SK-N-SH (cell line): ENCODE measurements at regions not wholly inside any gene's neighbourhood (a gene's known extent, or its start where the extent isn't known, plus 50 kb on each side); places are given as distances from the start of the nearest gene placed in this dataset.

Experiments
- CTCF ChIA-PET: fragments of 300-600, 350-600 bp; formaldehyde crosslinking; extraction: SDS; loops from one replicate; lab custom pipeline; 2021; lab: Yijun Ruan, JAX
- POLR2A ChIA-PET: fragments of 350-600 bp; sonication (Branson Sonifier 250); formaldehyde crosslinking; extraction: SDS; loops from one replicate; lab custom pipeline; 2020; ENCODE audit warnings: antibody characterized with exemption, inconsistent platforms; lab: Yijun Ruan, JAX
- DNase-seq: peaks from one replicate; pipeline ENCODE4 v3.0.0; 2012
- H2AFZ ChIP-seq: fragments of 200-600 bp; sonication (generic); 2 replicates; pipeline ENCODE4 v1.8.1; 2016; ENCODE audit warnings: antibody characterized with exemption, mild to moderate bottlenecking, low read depth
- H3F3A ChIP-seq: fragments of 200-600 bp; sonication (generic); replicated peaks from 2 replicates; pipeline ENCODE3; 2016; ENCODE audit warnings: antibody characterized with exemption, mild to moderate bottlenecking; ENCODE audit not compliant: insufficient read depth
- H3K27ac ChIP-seq, 2 experiments: fragments of 200-500 bp in 1 of 2; fragments of 200-600 bp in 1 of 2; sonication (Bioruptor generic) in 1 of 2; sonication (generic), shearing (Covaris generic) in 1 of 2; 2 replicates each; pipeline versions ENCODE4 v1.5.1 to v1.6.1; 2014 to 2016; ENCODE audit warnings: low read depth in 2 of 2, inconsistent platforms in 1 of 2, low read length in 1 of 2, mild to moderate bottlenecking in 1 of 2, mixed read lengths in 1 of 2
- H3K27me3 ChIP-seq: fragments of 200-600 bp; sonication (generic), shearing (Covaris generic); 2 replicates; pipeline ENCODE4 v1.6.1; 2016; ENCODE audit warnings: mixed run types; ENCODE audit not compliant: insufficient read depth
- H3K36me3 ChIP-seq, 2 experiments: fragments of 200-500 bp in 1 of 2; fragments of 200-600 bp in 1 of 2; sonication (Bioruptor generic) in 1 of 2; sonication (generic) in 1 of 2; replicated peaks in 1 of 2; 2 replicates each; pipeline versions ENCODE3 to v1.5.1; 2014 to 2016; ENCODE audit warnings: low read length in 1 of 2, mild to moderate bottlenecking in 1 of 2; ENCODE audit not compliant: insufficient read depth in 2 of 2, control insufficient read depth in 1 of 2
- H3K4me1 ChIP-seq, 2 experiments: fragments of 200-500 bp in 1 of 2; fragments of 200-600 bp in 1 of 2; sonication (Bioruptor generic) in 1 of 2; sonication (generic), shearing (Covaris generic) in 1 of 2; 2 replicates each; pipeline versions ENCODE4 v1.5.1 to v1.6.1; 2014 to 2016; ENCODE audit warnings: low read depth in 1 of 2, low read length in 1 of 2, mixed run types in 1 of 2; ENCODE audit not compliant: insufficient read depth in 2 of 2, control insufficient read depth in 1 of 2
- H3K4me2 ChIP-seq: fragments of 200-600 bp; sonication (generic), shearing (Covaris generic); 2 replicates; pipeline ENCODE4 v1.6.1; 2017; ENCODE audit warnings: mixed run types
- H3K4me3 ChIP-seq, 2 experiments: fragments of 200-500 bp in 1 of 2; fragments of 200-600 bp in 1 of 2; sonication (Bioruptor generic) in 1 of 2; sonication (generic), shearing (Covaris generic) in 1 of 2; 2 replicates each; pipeline versions ENCODE4 v1.5.1 to v1.8.1; 2014 to 2016; ENCODE audit warnings: low read depth in 2 of 2, inconsistent platforms in 1 of 2, low read length in 1 of 2, mild to moderate bottlenecking in 1 of 2, mixed read lengths in 1 of 2, moderate library complexity in 1 of 2
- H3K79me2 ChIP-seq: fragments of 200-600 bp; sonication (generic); 2 replicates; pipeline ENCODE4 v1.8.1; 2017; ENCODE audit warnings: mild to moderate bottlenecking; ENCODE audit not compliant: insufficient read depth
- H3K9ac ChIP-seq: fragments of 200-600 bp; sonication (generic); 2 replicates; pipeline ENCODE4 v1.6.1; 2017; ENCODE audit warnings: mixed run types
- H3K9me2 ChIP-seq: fragments of 200-600 bp; sonication (generic); 2 replicates; pipeline ENCODE4 v1.6.1; 2017; ENCODE audit warnings: mixed run types
- H3K9me3 ChIP-seq: fragments of 200-600 bp; sonication (generic); 2 replicates; pipeline ENCODE4 v1.6.1; 2017; ENCODE audit warnings: mixed run types, mild to moderate bottlenecking, moderate library complexity
- H4K20me1 ChIP-seq: fragments of 200-600 bp; sonication (generic); 2 replicates; pipeline ENCODE4 v1.6.1; 2017; ENCODE audit warnings: mild to moderate bottlenecking, mixed run types; ENCODE audit not compliant: insufficient read depth
- CHD2 ChIP-seq: fragments of 150-350 bp; IDR thresholded peaks from 2 replicates; pipeline ENCODE4 v1.6.1; 2018; ENCODE audit warnings: low read length; ENCODE audit not compliant: partially characterized antibody
- EP300 ChIP-seq, 2 experiments: IDR thresholded peaks; 2 replicates each; pipeline versions ENCODE4 v1.4.0 to v1.6.1; 2012; ENCODE audit warnings: borderline replicate concordance in 1 of 2, low read depth in 1 of 2, low read length in 1 of 2
- EZH2phosphoT487 ChIP-seq: fragments of 200-600 bp; sonication (generic); IDR thresholded peaks from 2 replicates; pipeline ENCODE4 v1.6.1; 2017; ENCODE audit warnings: low read depth, mixed run types, mild to moderate bottlenecking, antibody characterized with exemption, moderate library complexity, borderline replicate concordance
- FOXJ3 ChIP-seq: sonication (generic); formaldehyde crosslinking; IDR thresholded peaks from 2 replicates; pipeline ENCODE4 v1.5.1; 2020; ENCODE audit warnings: mild to moderate bottlenecking, missing genetic modification reagents
- GABPA ChIP-seq: IDR thresholded peaks from 2 replicates; pipeline ENCODE4 v1.4.0; 2012; ENCODE audit warnings: low read depth, mild to moderate bottlenecking
- JUND ChIP-seq: IDR thresholded peaks from 2 replicates; pipeline ENCODE4 v1.4.0; 2012
- MAX ChIP-seq: IDR thresholded peaks from 2 replicates; pipeline ENCODE4 v1.4.0; 2012; ENCODE audit warnings: low read depth
- NRF1 ChIP-seq: IDR thresholded peaks from 2 replicates; pipeline ENCODE4 v1.6.1; 2012; ENCODE audit warnings: low read depth, mild to moderate bottlenecking, low read length
- POLR2AphosphoS5 ChIP-seq: IDR thresholded peaks from 2 replicates; pipeline ENCODE4 v1.6.1; 2012; ENCODE audit warnings: low read depth, low read length
- RCOR1 ChIP-seq: fragments of 150-350 bp; IDR thresholded peaks from 2 replicates; pipeline ENCODE4 v1.6.1; 2017; ENCODE audit warnings: antibody characterized with exemption, low read length
- SIN3A ChIP-seq: IDR thresholded peaks from 2 replicates; pipeline ENCODE4 v1.6.1; 2012; ENCODE audit warnings: low read depth, mild to moderate bottlenecking, low read length, moderate library complexity, borderline replicate concordance
- SMC3 ChIP-seq: IDR thresholded peaks from 2 replicates; pipeline ENCODE4 v1.6.1; 2012; ENCODE audit warnings: low read depth, low read length, improper control_type of control experiment
- TCF12 ChIP-seq: IDR thresholded peaks from 2 replicates; pipeline ENCODE4 v1.4.0; 2012
- YY1 ChIP-seq: IDR thresholded peaks from 2 replicates; pipeline ENCODE4 v1.4.0; 2012; ENCODE audit warnings: low read depth, mild to moderate bottlenecking
- ZBTB33 ChIP-seq: IDR thresholded peaks from 2 replicates; pipeline ENCODE4 v1.4.0; 2012; ENCODE audit warnings: low read depth, borderline replicate concordance
- WGBS: methylation state at CpG from one replicate; pipeline ENCODE4 v1.1.6; 2017; ENCODE audit warnings: low lambda C conversion rate; 5-methylcytosine and 5-hydroxymethylcytosine counted together
- TF ChIP-seq, protein P1 (sequence below): IDR thresholded peaks from 2 replicates; pipeline ENCODE4 v1.6.1; 2012; ENCODE audit warnings: mild to moderate bottlenecking, low read depth, low read length, moderate library complexity
- TF ChIP-seq, protein P2 (sequence below): fragments of 150-350 bp; IDR thresholded peaks from 2 replicates; pipeline ENCODE4 v1.6.1; 2016; ENCODE audit warnings: mild to moderate bottlenecking, low read depth, low read length

GRCh38 chr14:36430169-36430568, 89.9 kb downstream of the NKX2-1 start:
- H3K9me2 ChIP-seq = no peaks in the 10 kb centered on the region
- TF ChIP-seq GABPA (no peak), CHD2 (no peak), TCF12 (no peak), POLR2AphosphoS5 (no peak), YY1 (no peak), MAX (no peak), JUND (no peak), RCOR1 (no peak), FOXJ3 (CRISPR knock-in tag) (no peak)
- TF ChIP-seq, protein P1, sequence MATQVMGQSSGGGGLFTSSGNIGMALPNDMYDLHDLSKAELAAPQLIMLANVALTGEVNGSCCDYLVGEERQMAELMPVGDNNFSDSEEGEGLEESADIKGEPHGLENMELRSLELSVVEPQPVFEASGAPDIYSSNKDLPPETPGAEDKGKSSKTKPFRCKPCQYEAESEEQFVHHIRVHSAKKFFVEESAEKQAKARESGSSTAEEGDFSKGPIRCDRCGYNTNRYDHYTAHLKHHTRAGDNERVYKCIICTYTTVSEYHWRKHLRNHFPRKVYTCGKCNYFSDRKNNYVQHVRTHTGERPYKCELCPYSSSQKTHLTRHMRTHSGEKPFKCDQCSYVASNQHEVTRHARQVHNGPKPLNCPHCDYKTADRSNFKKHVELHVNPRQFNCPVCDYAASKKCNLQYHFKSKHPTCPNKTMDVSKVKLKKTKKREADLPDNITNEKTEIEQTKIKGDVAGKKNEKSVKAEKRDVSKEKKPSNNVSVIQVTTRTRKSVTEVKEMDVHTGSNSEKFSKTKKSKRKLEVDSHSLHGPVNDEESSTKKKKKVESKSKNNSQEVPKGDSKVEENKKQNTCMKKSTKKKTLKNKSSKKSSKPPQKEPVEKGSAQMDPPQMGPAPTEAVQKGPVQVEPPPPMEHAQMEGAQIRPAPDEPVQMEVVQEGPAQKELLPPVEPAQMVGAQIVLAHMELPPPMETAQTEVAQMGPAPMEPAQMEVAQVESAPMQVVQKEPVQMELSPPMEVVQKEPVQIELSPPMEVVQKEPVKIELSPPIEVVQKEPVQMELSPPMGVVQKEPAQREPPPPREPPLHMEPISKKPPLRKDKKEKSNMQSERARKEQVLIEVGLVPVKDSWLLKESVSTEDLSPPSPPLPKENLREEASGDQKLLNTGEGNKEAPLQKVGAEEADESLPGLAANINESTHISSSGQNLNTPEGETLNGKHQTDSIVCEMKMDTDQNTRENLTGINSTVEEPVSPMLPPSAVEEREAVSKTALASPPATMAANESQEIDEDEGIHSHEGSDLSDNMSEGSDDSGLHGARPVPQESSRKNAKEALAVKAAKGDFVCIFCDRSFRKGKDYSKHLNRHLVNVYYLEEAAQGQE = no peak
- H3K9me3 ChIP-seq = no peaks in the 10 kb centered on the region
- ChIA-PET POLR2A (no interaction called here), CTCF (interaction anchor here (1.1 kb wide), 1 partner anchor 360 kb away, joined by 3 read pairs; no protein-coding TSS in a partner anchor)
- H3K4me1 ChIP-seq = no peaks in the 10 kb centered on the region
- H4K20me1 ChIP-seq = no peaks in the 10 kb centered on the region
- no peaks in the 10 kb centered on the region for H3F3A ChIP-seq
- 14% methylated on average over 4 of the region's 4 CpGs for WGBS
- no peak overlapping the region for H3K4me3 ChIP-seq
- H3K9ac ChIP-seq = no peak overlapping the region
- no peak overlapping the region for H2AFZ ChIP-seq
- no peaks in the 10 kb centered on the region for H3K36me3 ChIP-seq
- H3K27me3 ChIP-seq = no peaks in the 10 kb centered on the region
- DNase-seq = no peak
- H3K27ac ChIP-seq = no peak overlapping the region
- H3K4me2 ChIP-seq = no peak overlapping the region
- no peaks in the 10 kb centered on the region for H3K79me2 ChIP-seq

- H3K27ac ChIP-seq = no peak overlapping the region
- WGBS = 5% methylated on average over 2 of the region's 2 CpGs
- H3K9me3 ChIP-seq = no peaks in the 10 kb centered on the region
- H3K27me3 ChIP-seq = no peaks in the 10 kb centered on the region
- ChIA-PET CTCF (interaction anchor here (1.1 kb wide), 1 partner anchor 359 kb away, joined by 3 read pairs; no protein-coding TSS in a partner anchor), POLR2A (no interaction called here)
- H3K9me2 ChIP-seq = no peaks in the 10 kb centered on the region
- no peaks in the 10 kb centered on the region for H3K36me3 ChIP-seq
- H3K4me3 ChIP-seq = no peak overlapping the region
- DNase-seq = no peak
- H3K9ac ChIP-seq = no peak overlapping the region
- H3K4me1 ChIP-seq = no peaks in the 10 kb centered on the region
- no peaks in the 10 kb centered on the region for H3K79me2 ChIP-seq
- no peaks in the 10 kb centered on the region for H4K20me1 ChIP-seq
- no peak overlapping the region for H2AFZ ChIP-seq
- no peak overlapping the region for H3K4me2 ChIP-seq
- no peaks in the 10 kb centered on the region for H3F3A ChIP-seq
- TF ChIP-seq ZBTB33 (no peak), SMC3 (no peak), SIN3A (no peak), EZH2phosphoT487 (no peak), FOXJ3 (CRISPR knock-in tag) (no peak), NRF1 (no peak), EP300 (IDR thresholded peaks at IDR 0.05; ENCODE audit: borderline replicate concordance in 1 of 2, low read depth in 1 of 2, low read length in 1 of 2) (no peak), MAX (no peak), JUND (no peak)
- TF ChIP-seq, protein P1 = no peak
- TF ChIP-seq, protein P2, sequence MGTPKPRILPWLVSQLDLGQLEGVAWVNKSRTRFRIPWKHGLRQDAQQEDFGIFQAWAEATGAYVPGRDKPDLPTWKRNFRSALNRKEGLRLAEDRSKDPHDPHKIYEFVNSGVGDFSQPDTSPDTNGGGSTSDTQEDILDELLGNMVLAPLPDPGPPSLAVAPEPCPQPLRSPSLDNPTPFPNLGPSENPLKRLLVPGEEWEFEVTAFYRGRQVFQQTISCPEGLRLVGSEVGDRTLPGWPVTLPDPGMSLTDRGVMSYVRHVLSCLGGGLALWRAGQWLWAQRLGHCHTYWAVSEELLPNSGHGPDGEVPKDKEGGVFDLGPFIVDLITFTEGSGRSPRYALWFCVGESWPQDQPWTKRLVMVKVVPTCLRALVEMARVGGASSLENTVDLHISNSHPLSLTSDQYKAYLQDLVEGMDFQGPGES = no peak
These were observed 90.3 kb downstream of the NKX2-1 start for GRCh38 chr14:36429692-36430091.
